DOHH2 (cell line): ENCODE measurements at regions not wholly inside any gene's neighbourhood (a gene's known extent, or its start where the extent isn't known, plus 50 kb on each side); places are given as distances from the start of the nearest gene placed in this dataset.

Experiments used
- H3F3A ChIP-seq: fragments of 200-600 bp; sonication (generic), shearing (Covaris generic); 2 replicates; pipeline ENCODE4 v1.6.0; 2016; ENCODE audit warnings: antibody characterized with exemption, mild to moderate bottlenecking; ENCODE audit not compliant: control insufficient read depth, insufficient read depth
- H3K27ac ChIP-seq: fragments of 200-600 bp; sonication (generic); 2 replicates; pipeline ENCODE4 v1.5.1; 2014; ENCODE audit warnings: low read depth, mild to moderate bottlenecking, low read length, moderate library complexity
- H3K27me3 ChIP-seq: fragments of 200-600 bp; sonication (generic); 2 replicates; pipeline ENCODE4 v1.6.1; 2014; ENCODE audit warnings: mild to moderate bottlenecking, low read length, mixed read lengths; ENCODE audit not compliant: control insufficient read depth
- H3K36me3 ChIP-seq: fragments of 200-600 bp; sonication (generic); 2 replicates; pipeline ENCODE4 v1.6.1; 2014; ENCODE audit warnings: mild to moderate bottlenecking, low read length, moderate library complexity, mixed read lengths; ENCODE audit not compliant: control insufficient read depth
- H3K4me1 ChIP-seq: fragments of 200-600 bp; sonication (generic); 2 replicates; pipeline ENCODE4 v1.6.1; 2014; ENCODE audit warnings: mild to moderate bottlenecking, low read length, mixed read lengths; ENCODE audit not compliant: control insufficient read depth
- H3K4me2 ChIP-seq: fragments of 200-600 bp; sonication (generic); 2 replicates; pipeline ENCODE4 v1.6.0; 2014; ENCODE audit warnings: mild to moderate bottlenecking, low read length, moderate library complexity
- H3K4me3 ChIP-seq: fragments of 200-600 bp; sonication (generic); 2 replicates; pipeline ENCODE4 v1.5.1; 2014; ENCODE audit warnings: mild to moderate bottlenecking, low read length, mixed read lengths
- H3K79me2 ChIP-seq: fragments of 200-600 bp; sonication (generic); 2 replicates; pipeline ENCODE4 v1.6.1; 2014; ENCODE audit warnings: mild to moderate bottlenecking, low read length, mixed read lengths; ENCODE audit not compliant: control insufficient read depth
- H3K9me2 ChIP-seq: fragments of 200-600 bp; sonication (generic); replicated peaks from 2 replicates; pipeline ENCODE4 v1.6.1; 2014; ENCODE audit warnings: mild to moderate bottlenecking, low read length, mixed read lengths; ENCODE audit not compliant: control insufficient read depth
- H3K9me3 ChIP-seq: fragments of 200-600 bp; sonication (generic); 2 replicates; pipeline ENCODE4 v1.6.1; 2014; ENCODE audit warnings: antibody characterized with exemption, low read length, mixed read lengths; ENCODE audit not compliant: control insufficient read depth, insufficient read depth
- H4K20me1 ChIP-seq: fragments of 200-600 bp; sonication (generic); 2 replicates; pipeline ENCODE4 v1.6.0; 2014; ENCODE audit warnings: low read depth, mild to moderate bottlenecking, antibody characterized with exemption, low read length, moderate library complexity; ENCODE audit not compliant: control insufficient read depth, insufficient read depth
- EZH2phosphoT487 ChIP-seq: fragments of 200-600 bp; sonication (generic); IDR thresholded peaks from 2 replicates; pipeline ENCODE4 v1.6.1; 2017; ENCODE audit warnings: borderline replicate concordance, mild to moderate bottlenecking, antibody characterized with exemption, low read length, moderate library complexity, mixed read lengths
- TF ChIP-seq, protein P1 (sequence below): fragments of 200-600 bp; sonication (generic); IDR thresholded peaks from one replicate; pipeline ENCODE4 v1.5.1; 2014; ENCODE audit warnings: antibody characterized with exemption, mild to moderate bottlenecking, low read depth, low read length; ENCODE audit not compliant: poor library complexity, severe bottlenecking

DNA sequence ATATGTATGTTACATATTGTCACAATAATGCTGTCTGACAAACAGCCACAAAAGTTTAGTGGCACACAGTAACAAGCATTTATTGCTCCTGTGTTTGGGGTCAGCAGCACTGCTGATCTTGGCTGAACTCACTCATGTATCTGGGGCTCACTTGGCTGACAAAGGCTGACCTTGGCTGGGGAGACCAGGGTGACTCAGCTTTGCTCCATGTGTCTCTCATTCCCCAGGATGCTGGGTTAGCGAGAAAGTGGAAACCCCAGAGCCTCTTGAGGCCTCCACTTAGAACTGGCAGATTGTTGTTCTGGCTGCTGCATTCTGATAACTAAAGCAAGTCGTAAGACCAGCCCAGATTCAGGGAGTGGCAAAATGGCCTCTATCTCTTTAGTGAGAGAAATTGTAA, 217.3 kb upstream of the HABP2 start:
- Histone ChIP-seq H3K9me2 (no peaks in the 10 kb centered on the region), H3K4me3 (no peak overlapping the region), H3K27ac (no peak overlapping the region), H3F3A (no peaks in the 10 kb centered on the region), H3K9me3 (no peaks in the 10 kb centered on the region), H3K27me3 (0 out of 2 replicates have a peak, but pooled peaks cover 7% of the 10 kb centered on the region), H4K20me1 (no peaks in the 10 kb centered on the region), H3K4me1 (no peaks in the 10 kb centered on the region), H3K36me3 (no peaks in the 10 kb centered on the region), H3K4me2 (no peak overlapping the region), H3K79me2 (no peaks in the 10 kb centered on the region)
- no peak for TF ChIP-seq EZH2phosphoT487
- TF ChIP-seq, protein P1, sequence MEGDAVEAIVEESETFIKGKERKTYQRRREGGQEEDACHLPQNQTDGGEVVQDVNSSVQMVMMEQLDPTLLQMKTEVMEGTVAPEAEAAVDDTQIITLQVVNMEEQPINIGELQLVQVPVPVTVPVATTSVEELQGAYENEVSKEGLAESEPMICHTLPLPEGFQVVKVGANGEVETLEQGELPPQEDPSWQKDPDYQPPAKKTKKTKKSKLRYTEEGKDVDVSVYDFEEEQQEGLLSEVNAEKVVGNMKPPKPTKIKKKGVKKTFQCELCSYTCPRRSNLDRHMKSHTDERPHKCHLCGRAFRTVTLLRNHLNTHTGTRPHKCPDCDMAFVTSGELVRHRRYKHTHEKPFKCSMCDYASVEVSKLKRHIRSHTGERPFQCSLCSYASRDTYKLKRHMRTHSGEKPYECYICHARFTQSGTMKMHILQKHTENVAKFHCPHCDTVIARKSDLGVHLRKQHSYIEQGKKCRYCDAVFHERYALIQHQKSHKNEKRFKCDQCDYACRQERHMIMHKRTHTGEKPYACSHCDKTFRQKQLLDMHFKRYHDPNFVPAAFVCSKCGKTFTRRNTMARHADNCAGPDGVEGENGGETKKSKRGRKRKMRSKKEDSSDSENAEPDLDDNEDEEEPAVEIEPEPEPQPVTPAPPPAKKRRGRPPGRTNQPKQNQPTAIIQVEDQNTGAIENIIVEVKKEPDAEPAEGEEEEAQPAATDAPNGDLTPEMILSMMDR: no peak

- no peak for TF ChIP-seq EZH2phosphoT487
- TF ChIP-seq, protein P1: no peak
- H3K9me3 ChIP-seq: no peaks in the 10 kb centered on the region
- H4K20me1 ChIP-seq: no peaks in the 10 kb centered on the region
- no peaks in the 10 kb centered on the region for H3K9me2 ChIP-seq
- no peaks in the 10 kb centered on the region for H3K79me2 ChIP-seq
- 0 out of 2 replicates have a peak, but pooled peaks cover 7% of the 10 kb centered on the region for H3K27me3 ChIP-seq
- H3K4me2 ChIP-seq: no peak overlapping the region
- no peak overlapping the region for H3K4me3 ChIP-seq
- no peaks in the 10 kb centered on the region for H3K4me1 ChIP-seq
- no peaks in the 10 kb centered on the region for H3K36me3 ChIP-seq
- no peaks in the 10 kb centered on the region for H3F3A ChIP-seq
- H3K27ac ChIP-seq: no peak overlapping the region
These were observed 216.2 kb upstream of the HABP2 start for GRCh38 chr10:113336549-113337130.

GRCh38 chr10:113337142-113337541, 215.7 kb upstream of the HABP2 start:
- Histone ChIP-seq H3K4me2 (no peak overlapping the region), H3K27me3 (0 out of 2 replicates have a peak, but pooled peaks cover 4% of the 10 kb centered on the region), H3K79me2 (no peaks in the 10 kb centered on the region), H3K4me1 (no peaks in the 10 kb centered on the region), H3K27ac (no peak overlapping the region), H3F3A (no peaks in the 10 kb centered on the region), H4K20me1 (no peaks in the 10 kb centered on the region), H3K9me3 (no peaks in the 10 kb centered on the region), H3K9me2 (no peaks in the 10 kb centered on the region), H3K36me3 (no peaks in the 10 kb centered on the region), H3K4me3 (no peak overlapping the region)
- TF ChIP-seq, protein P1: no peak
- no peak for TF ChIP-seq EZH2phosphoT487
